ENCODE measurements at regions not wholly inside any gene's neighbourhood (a gene's known extent, or its start where the extent isn't known, plus 50 kb on each side); places are given as distances from the start of the nearest gene placed in this dataset.

GRCh38 chr20:10774357-10774943 lies 100.7 kb upstream of the JAG1 start:
- no peak for TF ChIP-seq POLR2AphosphoS5 (IDR thresholded peaks at IDR 0.05; ENCODE audit: low read depth, low read length)
- TF ChIP-seq, protein P1, sequence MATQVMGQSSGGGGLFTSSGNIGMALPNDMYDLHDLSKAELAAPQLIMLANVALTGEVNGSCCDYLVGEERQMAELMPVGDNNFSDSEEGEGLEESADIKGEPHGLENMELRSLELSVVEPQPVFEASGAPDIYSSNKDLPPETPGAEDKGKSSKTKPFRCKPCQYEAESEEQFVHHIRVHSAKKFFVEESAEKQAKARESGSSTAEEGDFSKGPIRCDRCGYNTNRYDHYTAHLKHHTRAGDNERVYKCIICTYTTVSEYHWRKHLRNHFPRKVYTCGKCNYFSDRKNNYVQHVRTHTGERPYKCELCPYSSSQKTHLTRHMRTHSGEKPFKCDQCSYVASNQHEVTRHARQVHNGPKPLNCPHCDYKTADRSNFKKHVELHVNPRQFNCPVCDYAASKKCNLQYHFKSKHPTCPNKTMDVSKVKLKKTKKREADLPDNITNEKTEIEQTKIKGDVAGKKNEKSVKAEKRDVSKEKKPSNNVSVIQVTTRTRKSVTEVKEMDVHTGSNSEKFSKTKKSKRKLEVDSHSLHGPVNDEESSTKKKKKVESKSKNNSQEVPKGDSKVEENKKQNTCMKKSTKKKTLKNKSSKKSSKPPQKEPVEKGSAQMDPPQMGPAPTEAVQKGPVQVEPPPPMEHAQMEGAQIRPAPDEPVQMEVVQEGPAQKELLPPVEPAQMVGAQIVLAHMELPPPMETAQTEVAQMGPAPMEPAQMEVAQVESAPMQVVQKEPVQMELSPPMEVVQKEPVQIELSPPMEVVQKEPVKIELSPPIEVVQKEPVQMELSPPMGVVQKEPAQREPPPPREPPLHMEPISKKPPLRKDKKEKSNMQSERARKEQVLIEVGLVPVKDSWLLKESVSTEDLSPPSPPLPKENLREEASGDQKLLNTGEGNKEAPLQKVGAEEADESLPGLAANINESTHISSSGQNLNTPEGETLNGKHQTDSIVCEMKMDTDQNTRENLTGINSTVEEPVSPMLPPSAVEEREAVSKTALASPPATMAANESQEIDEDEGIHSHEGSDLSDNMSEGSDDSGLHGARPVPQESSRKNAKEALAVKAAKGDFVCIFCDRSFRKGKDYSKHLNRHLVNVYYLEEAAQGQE (IDR thresholded peaks at IDR 0.05; ENCODE audit: insufficient read depth in 1 of 2, low read depth in 2 of 2, low read length in 2 of 2) = no peak
- no peak for TF ChIP-seq TAF1 (IDR thresholded peaks at IDR 0.05; ENCODE audit: borderline replicate concordance, insufficient read depth, low read length)
- TF ChIP-seq SIN3A (IDR thresholded peaks at IDR 0.05; ENCODE audit: borderline replicate concordance, insufficient read depth, low read length) = no peak
